HG02571 (cell line): ENCODE measurements at regions not wholly inside any gene's neighbourhood (a gene's known extent, or its start where the extent isn't known, plus 50 kb on each side); places are given as distances from the start of the nearest gene placed in this dataset.
"Not testable (repeated sequence)": the region's sequence is repeated elsewhere in the genome, so short reads cannot be mapped to it uniquely, and the experiment has no call there.

ENCODE experiments used
- ATAC-seq: cut with Tn5 transposase; IDR thresholded peaks from one replicate; pipeline ENCODE4 v1.9.1; 2021; ENCODE audit warnings: mild to moderate bottlenecking, moderate library complexity; ENCODE audit not compliant: unreplicated experiment

DNA sequence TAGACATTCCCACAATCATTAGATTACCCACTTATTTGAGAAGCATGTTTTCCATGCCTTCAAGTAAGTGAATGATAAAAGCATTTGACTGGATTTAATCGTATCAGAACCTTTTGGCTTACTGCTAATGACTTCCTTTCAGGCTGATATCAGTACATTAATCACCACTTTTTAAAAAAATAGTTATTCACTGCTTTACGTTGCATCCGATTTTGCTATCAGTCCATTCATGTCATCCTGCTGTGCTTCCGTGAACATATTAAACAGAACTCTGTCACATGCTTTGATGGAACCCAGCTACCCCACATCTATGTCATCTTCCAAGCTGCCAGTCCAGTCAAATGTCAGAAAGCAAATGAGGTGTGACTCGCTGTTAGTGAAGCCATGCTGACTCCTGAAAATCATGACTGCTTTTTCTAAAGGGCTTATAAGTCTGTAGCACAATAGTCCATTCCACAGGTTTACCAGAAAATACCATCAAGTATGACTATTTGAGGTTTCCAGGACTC is 440.9 kb downstream of the IRS2 start:
- ATAC-seq: no peak

DNA sequence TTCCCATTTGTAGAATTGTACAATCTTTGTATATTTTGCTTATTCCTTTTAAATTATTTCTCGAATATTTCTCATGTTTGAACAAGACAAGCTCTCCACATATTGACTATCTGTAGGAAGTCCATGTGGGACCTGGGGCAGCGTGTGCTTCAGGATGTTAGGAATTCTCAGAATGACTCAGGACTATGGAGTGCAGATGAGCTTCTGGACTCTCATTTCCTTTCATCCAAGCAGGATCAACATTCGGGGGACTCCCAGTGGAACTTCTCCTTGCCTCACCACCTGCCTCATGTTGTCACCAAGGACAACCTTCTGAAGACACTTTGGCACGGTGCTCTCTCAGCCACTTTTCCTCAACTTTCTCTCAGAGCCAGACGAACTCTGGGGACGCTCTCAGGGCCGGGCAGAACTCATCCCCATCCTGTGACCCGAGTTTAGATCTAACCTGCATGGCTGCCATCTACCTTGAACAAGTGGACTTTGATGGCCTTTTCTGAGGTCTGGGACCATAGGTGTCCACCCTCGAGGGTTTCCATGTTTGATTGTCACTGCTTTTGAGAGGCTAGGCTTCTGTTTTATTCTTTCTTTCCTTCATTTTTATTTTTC is 441.7 kb downstream of the IRS2 start:
- no peak for ATAC-seq

DNA sequence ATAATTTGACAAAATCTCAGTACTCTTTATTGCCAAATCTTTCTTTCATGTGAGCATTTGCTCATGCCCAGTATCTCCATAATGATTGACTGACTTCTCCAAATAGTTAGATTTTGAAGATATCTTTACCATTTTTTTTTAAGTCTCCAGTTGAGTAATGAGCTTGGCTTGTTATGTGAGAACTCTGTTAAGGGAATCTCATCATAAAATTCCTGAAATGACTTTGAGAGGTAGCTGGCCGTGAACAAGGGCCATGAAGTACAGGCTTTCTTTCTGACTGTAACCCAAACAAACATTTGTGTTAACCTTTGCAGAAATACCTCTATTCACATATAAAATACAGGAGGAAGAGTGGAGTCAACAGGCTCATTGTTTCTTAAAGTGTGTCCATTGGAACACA is 449.7 kb downstream of the IRS2 start:
- no peak for ATAC-seq

DNA sequence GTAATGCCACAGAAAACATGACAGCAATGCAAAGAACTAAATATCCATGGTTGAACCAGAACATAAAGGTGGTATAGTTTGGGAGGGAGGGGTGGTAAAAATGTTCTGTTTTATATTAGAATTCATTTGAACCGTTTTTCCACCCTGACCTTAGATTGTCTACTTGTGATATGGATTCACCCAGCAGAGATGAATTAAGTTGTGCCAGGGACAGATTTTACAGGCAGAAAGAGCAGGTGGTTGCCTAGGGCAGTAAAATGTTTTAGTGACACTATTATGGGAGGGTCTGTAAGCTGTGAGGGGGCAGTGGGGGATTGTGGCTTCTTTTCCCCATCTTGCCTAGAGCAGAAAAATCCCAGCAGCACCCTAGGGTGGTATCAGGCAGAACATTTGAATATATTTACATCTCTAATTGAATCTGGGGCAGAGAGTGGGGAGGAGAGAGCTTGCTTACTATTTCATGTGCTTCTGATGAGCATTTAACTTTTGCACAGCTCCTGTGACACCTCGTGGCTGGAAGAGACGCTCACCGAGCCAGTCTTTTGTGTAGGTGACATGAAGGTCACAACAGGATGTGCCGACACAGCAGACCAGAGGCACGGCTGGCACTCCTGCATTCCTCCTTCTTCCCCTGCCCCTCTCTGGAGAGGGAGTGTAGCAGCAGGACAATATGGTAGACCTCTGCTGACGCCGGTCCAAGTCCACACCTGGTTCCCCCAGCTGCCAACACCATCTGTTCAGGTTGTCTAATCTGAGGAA is 452.3 kb downstream of the IRS2 start:
- no peak for ATAC-seq

DNA sequence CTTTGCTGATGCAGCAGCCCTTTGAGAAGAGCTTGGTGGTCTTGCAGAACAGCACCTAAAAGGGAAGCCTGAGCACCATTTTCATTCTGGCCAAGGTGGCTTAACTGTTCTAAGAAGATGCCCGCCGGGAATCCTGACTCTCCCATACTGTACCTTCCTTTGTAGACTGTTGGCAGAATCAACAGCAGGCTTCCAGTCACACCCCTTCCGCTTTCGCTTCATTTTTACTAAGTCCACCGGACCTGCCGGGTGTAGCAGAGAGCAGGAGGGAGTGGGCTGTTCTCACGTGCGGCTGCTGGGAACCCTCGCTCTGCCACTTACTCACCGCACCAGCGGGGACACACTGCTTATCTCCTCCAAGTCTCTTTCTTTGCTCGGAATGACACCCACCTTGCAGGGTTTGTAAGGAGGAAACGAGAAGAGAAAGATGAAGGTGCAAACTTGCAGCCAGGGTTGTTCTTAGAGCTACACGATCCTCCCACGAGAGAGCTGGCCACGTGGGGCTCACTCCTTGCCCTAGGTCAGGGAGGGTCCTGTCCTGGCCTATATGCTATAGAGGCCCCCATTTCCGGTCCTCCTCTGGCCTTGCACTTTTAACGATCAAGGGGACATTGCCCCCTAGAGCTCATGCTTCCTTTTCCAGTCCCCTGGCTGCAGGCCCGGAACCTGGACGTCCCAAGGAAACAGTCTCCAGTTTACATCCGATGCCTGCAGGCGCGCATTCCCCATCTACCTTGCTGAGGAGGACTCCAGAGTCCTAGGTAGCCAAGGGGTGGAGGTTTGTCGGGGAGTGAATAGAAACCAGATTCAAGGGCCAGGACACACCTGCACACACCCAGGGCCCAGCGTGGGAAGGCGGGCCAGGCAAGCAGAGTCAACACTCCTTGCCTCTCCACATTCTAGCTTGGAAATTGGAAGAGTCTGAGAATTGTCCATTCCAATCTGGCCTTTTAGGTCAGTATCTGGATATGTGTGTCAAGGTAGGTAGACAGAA is 453.6 kb downstream of the IRS2 start:
- ATAC-seq: no peak

DNA sequence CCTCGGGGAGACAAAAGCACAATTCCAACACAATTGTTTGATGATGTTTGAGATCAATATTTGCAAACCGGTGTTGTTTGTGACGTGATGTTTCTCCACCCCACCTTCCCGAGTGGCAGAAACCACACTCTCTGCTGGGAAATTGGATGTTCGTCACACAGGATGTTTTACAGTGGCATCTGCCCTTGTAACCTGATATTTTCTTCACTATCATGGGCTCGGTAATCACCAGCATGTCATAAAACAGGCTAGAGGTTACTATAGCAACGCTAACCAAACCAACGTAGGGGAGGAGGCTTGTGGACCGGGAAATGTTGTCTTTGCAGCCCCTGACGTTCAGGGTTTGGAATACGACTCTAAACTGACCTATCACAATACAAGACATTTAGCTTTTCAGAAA is 454.5 kb downstream of the IRS2 start:
- ATAC-seq: no peak

DNA sequence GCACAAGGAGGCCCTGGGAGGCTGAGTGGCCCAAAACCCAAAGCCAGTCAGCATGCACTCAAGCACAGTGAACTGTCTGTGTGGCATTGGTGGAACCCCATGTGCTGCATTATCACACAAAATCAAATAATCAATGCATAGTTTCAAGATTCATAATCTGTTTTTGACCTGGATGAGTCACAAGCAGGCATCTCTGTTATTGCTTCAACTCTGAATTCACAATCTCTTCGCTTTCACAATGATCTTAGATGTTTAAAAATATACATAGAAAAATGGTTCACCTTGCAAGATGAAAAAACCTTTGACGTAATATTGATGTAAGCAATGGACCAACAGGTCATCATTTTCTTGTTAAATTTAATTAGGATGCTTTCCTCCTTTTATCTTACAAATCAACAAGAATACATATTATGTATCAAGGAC is 455.4 kb downstream of the IRS2 start:
- no peak for ATAC-seq

DNA sequence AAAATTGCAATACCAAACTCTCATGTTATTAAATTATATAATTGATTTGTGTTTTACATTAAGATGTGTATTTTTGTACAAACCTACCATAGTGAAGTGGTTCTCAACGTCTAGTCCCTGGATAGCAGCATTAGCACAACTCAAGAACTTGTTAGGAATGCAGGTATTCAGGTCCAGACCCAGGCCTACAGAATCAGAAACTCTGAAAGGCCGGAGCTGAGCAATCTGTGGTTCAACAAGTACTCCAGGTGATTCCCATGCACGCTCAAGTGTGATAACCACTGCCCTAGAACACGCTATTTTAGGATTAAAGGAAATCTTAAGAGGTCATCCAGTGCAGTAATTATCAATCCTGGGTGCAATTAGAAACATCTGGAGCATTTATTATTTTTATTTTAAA is 456.3 kb downstream of the IRS2 start:
- no peak for ATAC-seq

DNA sequence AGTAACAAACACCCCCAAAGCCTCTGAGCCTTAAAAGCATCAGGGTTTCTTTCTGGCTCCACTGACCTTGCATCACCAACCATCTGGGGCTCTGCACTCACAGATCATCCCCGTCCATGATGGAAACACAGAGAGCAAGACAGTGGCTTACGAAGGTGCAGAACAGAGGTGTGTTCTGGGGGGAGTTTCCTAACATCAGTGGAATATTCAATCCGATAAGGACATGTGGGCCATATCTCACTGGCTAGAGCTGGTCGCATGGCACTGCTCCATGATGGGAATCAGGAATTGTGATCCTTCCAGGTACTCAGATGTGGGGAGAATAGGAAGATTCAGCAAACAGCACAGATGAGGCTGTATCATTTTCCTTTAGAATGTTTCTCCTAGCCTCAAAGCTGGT is 457.2 kb downstream of the IRS2 start:
- no peak for ATAC-seq

DNA sequence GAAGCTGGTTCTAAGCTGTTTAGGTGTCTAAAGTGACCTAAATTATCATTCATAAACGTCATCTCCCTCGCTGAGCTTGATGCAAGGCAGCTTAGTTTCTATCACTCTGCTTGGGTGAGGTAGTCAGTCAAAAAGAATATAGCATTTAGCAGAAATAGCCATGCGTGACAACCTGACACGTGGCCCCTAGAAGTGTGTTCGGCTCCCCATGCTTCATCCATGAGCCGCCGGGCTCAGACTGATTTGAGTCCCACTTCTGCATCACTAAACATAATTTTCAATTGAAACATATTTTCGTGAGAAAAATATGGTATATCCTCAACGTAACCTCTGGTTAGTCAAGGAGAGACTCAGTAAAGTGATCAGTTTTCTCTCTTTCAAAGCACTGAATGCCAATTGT is 459.8 kb downstream of the IRS2 start:
- ATAC-seq: no peak

DNA sequence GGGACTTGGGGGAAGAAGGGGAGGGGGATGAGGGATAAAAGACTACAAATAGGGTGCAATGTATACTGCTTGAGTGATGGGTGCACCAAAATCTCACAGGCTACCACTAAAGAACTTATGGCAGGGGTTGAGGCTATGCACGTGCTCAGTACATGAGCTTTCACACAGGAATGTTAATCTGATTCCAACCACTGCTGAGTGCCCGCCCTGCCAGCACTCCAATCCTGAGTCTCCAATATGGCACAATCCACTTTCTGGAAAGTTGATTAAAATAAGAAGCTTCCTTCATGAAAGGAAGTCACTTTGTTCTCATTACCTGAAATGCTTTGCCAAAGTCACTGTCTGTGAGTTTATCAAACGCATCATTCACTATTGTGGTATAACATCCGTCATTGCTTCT is 463.0 kb downstream of the IRS2 start:
- no peak for ATAC-seq

DNA sequence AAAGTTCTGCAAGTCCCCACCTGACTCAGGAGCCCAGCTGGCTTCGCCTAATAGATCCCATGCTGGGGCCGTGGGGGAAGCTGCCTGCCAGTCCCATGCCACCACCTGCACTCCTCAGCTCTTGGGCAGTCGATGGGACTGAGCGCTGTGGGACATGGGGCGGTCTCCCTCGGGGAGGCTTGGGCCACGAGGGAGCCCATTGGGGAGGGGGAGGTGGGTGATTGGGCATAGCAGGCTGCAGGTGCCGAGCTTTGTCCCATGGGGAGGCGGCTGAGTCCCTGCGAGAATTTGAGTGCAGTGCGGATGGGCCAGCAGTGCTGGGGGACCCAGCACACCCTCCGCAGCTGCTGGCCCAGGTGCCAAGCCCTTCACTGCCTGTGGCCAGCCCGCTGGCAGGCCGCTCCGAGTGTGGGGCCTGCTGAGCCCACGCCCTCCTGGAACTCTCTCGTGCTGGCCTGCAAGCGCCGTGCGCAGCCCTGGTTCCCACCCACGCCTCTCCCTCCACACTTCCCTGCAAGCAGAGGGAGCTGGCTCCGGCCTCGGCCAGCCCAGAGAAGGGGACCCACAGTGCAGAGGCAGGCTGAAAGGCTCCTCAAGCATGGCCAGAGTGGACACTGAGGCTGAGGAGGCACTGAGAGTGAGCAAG is 467.3 kb downstream of the IRS2 start:
- ATAC-seq: no peak

DNA sequence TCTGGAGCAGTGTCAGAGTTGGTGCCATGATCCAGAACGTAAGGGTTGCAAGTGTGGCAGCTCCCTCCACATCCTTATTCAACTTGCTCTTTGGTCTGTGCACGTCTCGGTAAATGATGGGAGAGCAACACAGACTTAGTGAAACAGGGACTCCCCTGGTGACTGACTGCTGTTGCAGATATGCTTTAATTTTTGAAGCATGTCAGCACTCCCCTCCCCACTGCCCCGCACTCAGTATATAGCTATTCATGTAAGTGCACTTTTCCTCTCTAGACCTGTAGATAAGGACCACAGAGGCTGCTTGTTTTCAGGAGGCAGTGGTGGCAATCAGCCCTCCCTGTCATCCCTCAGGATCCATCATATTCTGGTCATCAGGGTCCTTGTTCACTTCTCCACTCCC is 470.9 kb downstream of the IRS2 start:
- no peak for ATAC-seq

DNA sequence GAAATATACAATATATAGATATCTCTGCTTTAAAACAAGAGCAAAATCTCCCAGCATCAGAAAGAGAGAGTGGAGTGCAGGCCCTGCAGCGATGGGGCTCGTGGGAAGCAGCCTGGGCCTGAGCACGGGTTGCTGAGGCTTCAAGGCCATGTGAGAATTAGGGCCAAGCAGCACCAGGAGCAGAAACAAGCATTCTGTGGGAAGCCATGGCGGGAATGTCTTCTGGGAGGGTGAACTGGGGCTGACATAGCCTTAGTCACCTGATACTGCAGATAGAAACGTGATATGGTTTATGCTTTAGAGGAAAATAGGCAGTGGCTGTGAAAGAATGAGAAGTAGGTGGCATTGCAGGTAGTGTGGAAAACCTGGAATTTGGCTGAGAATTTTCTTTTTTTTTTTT is 472.3 kb downstream of the IRS2 start:
- no peak for ATAC-seq

DNA sequence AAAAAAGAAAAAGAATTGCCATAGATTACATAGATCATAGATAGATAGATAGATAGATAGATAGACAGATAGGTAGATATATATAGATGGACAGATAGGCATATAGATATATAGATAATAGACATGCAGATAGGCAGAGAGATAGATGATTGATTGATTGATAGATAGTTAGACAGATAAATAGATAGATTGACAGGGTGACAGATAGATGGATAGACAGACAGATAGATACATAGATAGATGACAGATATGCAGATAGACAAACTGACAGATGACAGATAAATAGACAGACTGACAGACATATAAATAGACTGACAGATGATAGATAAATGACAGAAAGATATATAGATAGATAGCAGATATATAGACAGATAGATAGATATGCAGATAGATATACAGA is 474.0 kb downstream of the IRS2 start:
- no peak for ATAC-seq

DNA sequence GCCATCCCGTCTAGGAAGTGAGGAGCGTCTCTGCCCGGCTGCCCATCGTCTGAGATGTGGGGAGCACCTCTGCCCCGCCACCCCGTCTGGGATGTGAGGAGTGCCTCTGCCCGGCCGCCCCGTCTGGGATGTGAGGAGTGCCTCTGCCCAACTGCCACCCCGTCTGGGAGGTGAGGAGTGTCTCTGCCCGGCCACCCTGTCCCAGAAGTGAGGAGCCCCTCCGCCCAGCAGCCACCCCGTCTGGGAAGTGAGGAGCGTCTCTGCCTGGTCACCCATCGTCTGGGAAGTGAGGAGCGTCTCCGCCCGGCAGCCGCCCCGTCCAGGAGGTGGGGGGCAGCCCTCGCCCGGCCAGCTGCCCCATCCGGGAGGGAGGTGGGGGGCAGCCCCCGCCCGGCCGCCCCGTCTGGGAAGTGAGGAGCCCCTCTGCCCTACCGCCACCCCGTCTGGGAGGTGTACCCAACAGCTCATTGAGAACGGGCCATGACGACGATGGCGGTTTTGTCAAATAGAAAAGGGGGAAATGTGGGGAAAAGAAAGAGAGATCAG is 474.9 kb downstream of the IRS2 start:
- ATAC-seq: not testable (repeated sequence)

DNA sequence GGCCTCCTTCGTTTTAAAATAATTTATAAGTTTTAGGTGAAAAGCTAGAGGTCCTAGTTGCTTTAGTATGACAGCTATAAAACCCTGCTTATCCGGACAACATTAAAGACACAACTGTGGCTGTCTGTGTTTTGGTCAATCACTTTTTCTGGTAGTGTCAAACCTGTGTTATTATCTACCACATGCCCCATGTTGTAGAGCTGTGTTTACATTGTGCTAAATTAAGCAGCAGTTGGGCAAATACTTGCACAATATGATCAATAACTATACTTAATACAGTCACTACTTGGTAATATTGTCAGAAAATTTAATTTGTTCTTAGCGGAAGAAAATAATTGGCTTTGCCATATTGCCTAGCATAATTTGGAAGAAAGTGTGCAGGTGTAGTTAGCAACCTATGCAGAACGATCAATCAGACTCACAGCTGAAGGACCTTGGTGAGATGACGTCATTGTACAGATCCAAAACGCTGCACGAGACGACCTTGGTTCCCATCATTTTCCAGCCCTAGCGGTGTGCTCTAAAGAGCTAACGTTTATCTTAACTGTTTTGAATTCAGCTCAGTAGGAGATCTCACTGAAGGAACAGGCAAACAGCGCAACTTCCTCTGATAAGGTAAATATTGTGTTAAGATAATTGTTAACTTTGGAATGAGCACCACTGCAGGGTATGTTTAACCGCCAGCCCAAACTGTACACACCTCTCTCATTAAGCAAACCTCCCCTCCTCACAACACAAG is 476.6 kb downstream of the IRS2 start:
- ATAC-seq: no peak

DNA sequence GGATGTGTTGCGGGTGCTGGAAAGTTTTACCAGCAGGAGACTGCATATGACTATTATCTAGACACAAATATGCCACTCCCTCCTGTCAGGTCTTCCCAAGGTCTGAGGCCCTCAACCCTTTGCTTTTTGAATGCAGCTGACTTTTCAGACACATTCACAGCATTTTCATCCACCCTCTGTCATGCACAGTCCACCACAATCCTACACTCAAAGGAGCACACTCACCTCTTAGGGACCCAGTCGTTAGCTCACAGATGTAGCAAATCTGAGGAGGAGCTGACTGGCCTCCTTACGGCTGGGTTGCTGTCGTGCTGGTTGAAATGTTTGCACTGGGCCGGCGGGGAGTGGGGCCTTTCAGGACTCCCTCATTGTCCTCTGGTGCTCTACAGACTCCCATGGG is 479.4 kb downstream of the IRS2 start:
- ATAC-seq: no peak

DNA sequence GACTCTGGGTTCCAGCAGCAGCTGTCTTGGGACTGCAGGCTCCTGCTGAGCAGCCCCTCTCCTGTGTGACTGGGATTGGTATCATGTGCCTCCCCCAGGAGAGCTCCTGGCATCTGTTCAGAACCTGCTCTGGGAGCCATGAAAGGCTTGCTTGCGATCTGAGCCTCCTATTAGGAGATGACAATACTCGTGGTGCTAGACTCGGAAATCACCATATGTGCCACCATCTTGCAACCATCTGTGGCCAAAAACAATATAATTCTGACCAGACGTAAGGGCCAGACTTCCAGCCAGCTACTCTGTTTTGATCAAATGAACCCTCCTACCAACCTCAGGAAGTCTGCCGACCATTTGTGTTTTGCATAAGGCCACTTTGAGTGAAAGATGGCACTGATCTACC is 484.7 kb downstream of the IRS2 start:
- ATAC-seq: no peak

DNA sequence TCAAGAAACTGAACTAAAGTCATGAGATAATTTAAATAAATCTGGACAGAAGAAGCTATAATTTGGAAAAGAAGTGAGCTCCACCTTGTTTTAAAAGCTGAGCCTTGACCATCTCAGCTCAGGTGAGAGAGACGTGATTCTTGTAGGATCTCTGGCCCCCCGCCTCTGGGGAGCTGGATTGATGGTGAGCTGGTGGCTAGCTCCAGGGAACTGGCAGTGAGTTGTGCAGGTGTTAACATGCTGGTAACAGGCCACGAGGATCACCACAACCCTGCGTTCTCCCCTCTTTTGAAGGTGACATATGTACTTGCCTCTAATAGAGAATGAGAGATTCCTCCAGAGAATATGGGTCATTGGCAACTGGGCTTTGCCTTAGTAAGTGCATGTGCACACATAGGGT is 485.1 kb downstream of the IRS2 start:
- no peak for ATAC-seq
